Thymus (tissue), 11 donors: ENCODE measurements at regions not wholly inside any gene's neighbourhood (a gene's known extent, or its start where the extent isn't known, plus 50 kb on each side); places are given as distances from the start of the nearest gene placed in this dataset.

ENCODE experiments used
- DNase-seq, 9 donors: peaks; one replicate each; pipeline ENCODE4 v3.0.0-alpha.2; 2013; ENCODE audit warnings: low spot score in 9 of 9, low read depth in 6 of 9, missing footprints in 1 of 9
- H3K27ac ChIP-seq, 2 donors: one replicate each; pipeline ENCODE4 v1.5.1; 2013; ENCODE audit warnings: control low read depth in 1 of 2, low read depth in 1 of 2, low read length in 1 of 2, mild to moderate bottlenecking in 1 of 2, moderate library complexity in 1 of 2
- H3K27me3 ChIP-seq, 2 donors: one replicate each; pipeline ENCODE4 v1.5.1; 2013; ENCODE audit warnings: low read length in 1 of 2; ENCODE audit not compliant: control insufficient read depth in 2 of 2, insufficient read depth in 1 of 2
- H3K36me3 ChIP-seq, 2 donors: one replicate each; pipeline ENCODE4 v1.5.1; 2013; ENCODE audit warnings: low read length in 1 of 2, mild to moderate bottlenecking in 1 of 2, moderate library complexity in 1 of 2; ENCODE audit not compliant: control insufficient read depth in 2 of 2, insufficient read depth in 2 of 2
- H3K4me1 ChIP-seq, 2 donors: one replicate each; pipeline ENCODE4 v1.5.1; 2013; ENCODE audit warnings: low read length in 2 of 2; ENCODE audit not compliant: control insufficient read depth in 2 of 2, insufficient read depth in 2 of 2
- H3K4me3 ChIP-seq, 2 donors: one replicate each; pipeline ENCODE4 v1.5.1; 2013; ENCODE audit warnings: low read length in 2 of 2, control low read depth in 1 of 2, mild to moderate bottlenecking in 1 of 2
- H3K9me3 ChIP-seq, 2 donors: one replicate each; pipeline ENCODE4 v1.5.1; 2013; ENCODE audit warnings: low read length in 1 of 2, mild to moderate bottlenecking in 1 of 2; ENCODE audit not compliant: control insufficient read depth in 2 of 2, insufficient read depth in 1 of 2
- WGBS: extraction: QIAGEN DNeasy Blood & Tissue Kit; methylation state at CpG from one replicate; pipeline ENCODE4 v1.1.7; 2013; 5-methylcytosine and 5-hydroxymethylcytosine counted together
- donor health status: healthy.

DNA sequence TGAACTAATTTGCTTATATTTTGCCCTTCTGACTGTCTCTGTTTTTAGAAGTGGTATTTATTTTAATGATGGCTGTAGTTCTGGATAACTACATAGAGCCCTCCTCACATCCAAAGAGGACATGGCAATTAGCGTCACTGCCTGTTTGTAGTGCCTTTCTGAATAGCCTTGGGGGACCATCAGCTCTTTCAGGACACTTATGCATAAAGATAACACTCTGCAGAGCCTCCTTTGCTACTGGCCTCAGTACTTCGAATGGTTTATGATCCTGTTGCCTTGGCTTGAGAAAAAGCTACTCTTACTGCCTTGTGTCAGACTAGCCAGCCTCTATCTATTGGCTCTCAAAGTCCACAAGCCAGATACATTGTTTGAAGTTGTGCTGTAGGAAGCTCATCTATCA lies 105.4 kb upstream of the SPRED1 start:
- H3K9me3 ChIP-seq: no peaks in the 10 kb centered on the region
- DNase-seq: no peak
- no peaks in the 10 kb centered on the region for H3K27me3 ChIP-seq
- no peaks in the 10 kb centered on the region for H3K36me3 ChIP-seq
- no peak overlapping the region for H3K4me3 ChIP-seq
- no peak overlapping the region for H3K27ac ChIP-seq
- H3K4me1 ChIP-seq: no peaks in the 10 kb centered on the region
- WGBS: 93% methylated on average over 2 of the region's 2 CpGs

GRCh38 chr15:38148471-38148870 lies 104.2 kb upstream of the SPRED1 start:
- WGBS: 93% methylated on average over 2 of the region's 2 CpGs
- Histone ChIP-seq H3K4me1 (no peaks in the 10 kb centered on the region), H3K36me3 (no peaks in the 10 kb centered on the region), H3K27me3 (no peaks in the 10 kb centered on the region), H3K27ac (no peak overlapping the region), H3K4me3 (no peak overlapping the region), H3K9me3 (no peaks in the 10 kb centered on the region)
- DNase-seq: no peak

- no peak for DNase-seq
- H3K4me3 ChIP-seq: no peak overlapping the region
- H3K27ac ChIP-seq: no peak overlapping the region
- H3K9me3 ChIP-seq: no peaks in the 10 kb centered on the region
- H3K36me3 ChIP-seq: no peaks in the 10 kb centered on the region
- H3K27me3 ChIP-seq: no peaks in the 10 kb centered on the region
- WGBS: 47% methylated on average over 4 of the region's 4 CpGs
- no peaks in the 10 kb centered on the region for H3K4me1 ChIP-seq
Observed at GRCh38 chr15:38149315-38149714, 103.3 kb upstream of the SPRED1 start.

DNA sequence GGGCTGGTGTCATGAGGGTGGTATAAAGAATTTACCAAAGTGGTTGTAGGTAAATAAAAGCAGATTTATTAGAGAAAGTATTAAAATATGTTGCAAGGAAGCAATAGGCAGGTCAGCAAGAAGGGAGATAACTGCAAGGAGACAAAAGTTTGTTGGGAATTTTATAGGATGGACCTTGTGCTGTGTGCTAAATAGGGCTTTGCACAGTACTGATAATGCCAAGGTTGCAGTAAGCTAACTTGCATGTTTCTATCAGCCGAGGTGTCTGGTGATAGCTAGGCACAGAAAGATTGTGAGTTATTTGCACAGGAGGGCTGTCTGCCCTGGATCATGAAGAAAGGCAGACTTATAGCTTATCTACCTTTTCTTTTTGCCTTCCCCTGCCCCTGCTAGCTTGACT lies 102.5 kb upstream of the SPRED1 start:
- Histone ChIP-seq H3K27ac (no peak overlapping the region), H3K4me3 (no peak overlapping the region), H3K4me1 (no peaks in the 10 kb centered on the region), H3K27me3 (no peaks in the 10 kb centered on the region), H3K36me3 (no peaks in the 10 kb centered on the region), H3K9me3 (no peaks in the 10 kb centered on the region)
- no peak for DNase-seq
- 98% methylated on average over 1 of the region's 1 CpG for whole genome bisulfite sequencing

GRCh38 chr15:38150794-38151193 lies 101.8 kb upstream of the SPRED1 start:
- Histone ChIP-seq H3K27ac (no peak overlapping the region), H3K9me3 (no peaks in the 10 kb centered on the region), H3K27me3 (no peaks in the 10 kb centered on the region), H3K4me1 (no peaks in the 10 kb centered on the region), H3K36me3 (no peaks in the 10 kb centered on the region), H3K4me3 (no peak overlapping the region)
- no peak for DNase-seq
- WGBS: 95% methylated on average over 2 of the region's 2 CpGs

DNA sequence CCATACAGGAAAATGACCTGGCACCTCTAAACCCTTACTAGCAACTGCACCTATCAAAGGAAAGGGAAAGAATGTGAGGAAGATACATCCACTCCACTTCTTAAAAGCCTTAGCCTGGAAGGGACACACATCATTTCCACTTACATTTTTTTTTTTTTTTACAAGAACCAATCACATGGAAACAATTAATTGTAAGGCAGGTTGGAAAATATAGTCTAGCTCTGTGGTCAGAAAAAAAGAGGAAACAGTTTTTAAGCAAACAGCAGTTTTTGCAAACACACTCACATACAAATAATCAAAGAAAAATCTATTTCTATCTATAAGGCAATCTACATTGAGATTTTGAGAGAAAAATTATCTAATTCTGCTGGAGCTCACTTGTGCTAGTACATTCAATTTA lies 98.9 kb upstream of the SPRED1 start:
- Histone ChIP-seq H3K4me3 (no peak overlapping the region), H3K27me3 (no peaks in the 10 kb centered on the region), H3K27ac (no peak overlapping the region), H3K9me3 (no peaks in the 10 kb centered on the region), H3K36me3 (no peaks in the 10 kb centered on the region), H3K4me1 (no peaks in the 10 kb centered on the region)
- no peak for DNase-seq

DNA sequence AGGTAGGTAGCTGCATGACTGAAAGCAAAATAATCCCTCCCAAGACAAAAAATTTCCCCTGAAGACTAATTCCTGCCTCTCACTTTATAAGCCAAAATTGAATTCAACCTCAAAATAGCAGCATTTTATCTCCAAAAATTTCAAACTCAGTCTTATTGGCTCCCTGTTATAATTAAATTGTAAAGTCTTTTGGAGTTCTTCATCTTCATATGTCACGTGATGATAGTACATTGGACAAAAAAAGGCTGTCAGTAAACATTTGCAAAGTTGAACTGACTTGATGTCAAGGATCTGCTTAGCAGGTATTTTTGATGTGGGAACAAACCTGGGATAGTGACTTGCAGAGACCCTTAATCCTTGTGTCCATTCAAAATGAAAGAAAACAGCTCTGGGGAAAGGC lies 98.4 kb upstream of the SPRED1 start:
- H3K27me3 ChIP-seq: no peaks in the 10 kb centered on the region
- 94% methylated on average over 1 of the region's 1 CpG for WGBS
- no peaks in the 10 kb centered on the region for H3K9me3 ChIP-seq
- no peak for DNase-seq
- no peak overlapping the region for H3K27ac ChIP-seq
- no peaks in the 10 kb centered on the region for H3K36me3 ChIP-seq
- no peaks in the 10 kb centered on the region for H3K4me1 ChIP-seq
- no peak overlapping the region for H3K4me3 ChIP-seq

- DNase-seq: no peak
- no peaks in the 10 kb centered on the region for H3K9me3 ChIP-seq
- H3K4me1 ChIP-seq: no peaks in the 10 kb centered on the region
- no peaks in the 10 kb centered on the region for H3K36me3 ChIP-seq
- no peak overlapping the region for H3K27ac ChIP-seq
- 96% methylated on average over 3 of the region's 3 CpGs for WGBS
- no peaks in the 10 kb centered on the region for H3K27me3 ChIP-seq
- no peak overlapping the region for H3K4me3 ChIP-seq
Observed at GRCh38 chr15:38154837-38155236, 97.8 kb upstream of the SPRED1 start.

DNA sequence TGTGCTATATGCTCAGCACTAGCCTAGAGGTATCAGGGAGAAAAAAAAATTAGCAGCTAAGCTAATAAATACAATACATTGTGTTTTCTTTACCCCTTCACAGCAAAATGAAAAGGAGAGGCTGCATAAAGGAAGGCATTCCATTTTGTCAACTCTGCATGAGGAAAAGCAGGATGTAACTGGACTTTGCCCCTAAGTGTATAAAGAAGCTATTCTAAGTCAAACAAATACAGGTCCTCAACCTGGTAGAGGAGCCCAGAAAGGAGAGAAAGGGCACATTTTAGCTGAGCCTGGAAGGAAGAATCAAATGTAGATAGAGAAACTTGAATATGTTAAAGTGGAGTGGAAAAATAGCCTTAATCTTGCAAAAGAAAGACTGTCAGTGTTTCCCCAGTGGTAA lies 89.0 kb upstream of the SPRED1 start:
- no peaks in the 10 kb centered on the region for H3K36me3 ChIP-seq
- no peaks in the 10 kb centered on the region for H3K9me3 ChIP-seq
- H3K27me3 ChIP-seq: no peaks in the 10 kb centered on the region
- H3K4me1 ChIP-seq: no peaks in the 10 kb centered on the region
- H3K4me3 ChIP-seq: no peak overlapping the region
- no peak overlapping the region for H3K27ac ChIP-seq
- no peak for DNase-seq

DNA sequence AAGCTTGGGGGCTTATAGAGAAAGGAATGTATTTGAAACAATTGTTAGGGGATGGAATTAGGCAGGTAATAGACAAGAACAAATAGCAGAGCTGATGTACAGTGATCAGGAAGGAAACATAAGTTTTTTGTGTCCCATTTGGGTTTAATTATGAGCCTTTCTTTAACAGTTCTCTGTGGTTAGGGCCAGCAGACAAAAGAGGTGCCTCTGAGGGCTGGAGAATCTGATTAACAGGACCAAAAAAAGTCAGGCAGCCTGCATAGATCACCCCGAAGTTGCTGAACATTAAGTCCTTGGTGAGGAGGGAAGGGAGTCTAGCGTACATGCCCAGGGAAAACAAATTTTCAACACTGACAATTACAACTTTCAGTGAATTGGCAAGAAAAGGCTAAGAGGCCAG lies 88.6 kb upstream of the SPRED1 start:
- Histone ChIP-seq H3K4me1 (no peaks in the 10 kb centered on the region), H3K4me3 (no peak overlapping the region), H3K36me3 (no peaks in the 10 kb centered on the region), H3K27ac (no peak overlapping the region), H3K9me3 (no peaks in the 10 kb centered on the region), H3K27me3 (no peaks in the 10 kb centered on the region)
- 78% methylated on average over 2 of the region's 2 CpGs for WGBS
- no peak for DNase-seq
